K562 (cell line): ENCODE measurements at regions not wholly inside any gene's neighbourhood (a gene's known extent, or its start where the extent isn't known, plus 50 kb on each side); places are given as distances from the start of the nearest gene placed in this dataset.
A peak's percentile ranks its signal among the peaks of the same experiment; 100 is the strongest.

ENCODE experiments used
- BRF2 ChIP-seq: IDR thresholded peaks from 3 replicates; pipeline ENCODE4 v1.6.1; 2011; ENCODE audit warnings: borderline replicate concordance, mild to moderate bottlenecking; ENCODE audit not compliant: insufficient read length, insufficient read depth
- CBFA2T3 ChIP-seq: fragments of 450-650 bp; IDR thresholded peaks from 2 replicates; pipeline ENCODE4 v1.6.1; 2017
- CREM ChIP-seq: IDR thresholded peaks from 2 replicates; pipeline ENCODE4 v1.6.1; 2014; ENCODE audit warnings: antibody characterized with exemption, low read depth
- DACH1 ChIP-seq: fragments of 450-650 bp; IDR thresholded peaks from 2 replicates; pipeline ENCODE4 v1.6.1; 2018; ENCODE audit not compliant: partially characterized antibody
- ETS1 ChIP-seq: conservative IDR thresholded peaks from 2 replicates; pipeline ENCODE4 v1.6.1; 2011; ENCODE audit warnings: low read depth, mild to moderate bottlenecking, low read length; ENCODE audit not compliant: control insufficient read depth
- FUS ChIP-seq: fragments of 200-400 bp; formaldehyde crosslinking; optimal IDR thresholded peaks from 2 replicates; pipeline ENCODE3; 2017; ENCODE audit warnings: low read depth, low read length
- GABPA ChIP-seq: fragments of 200-800 bp; sonication (Bioruptor generic); conservative IDR thresholded peaks from 2 replicates; pipeline ENCODE4 v1.6.1; 2016; ENCODE audit warnings: low read depth, missing genetic modification characterization, missing compliant biosample characterization
- GABPB1 ChIP-seq: sonication (generic); formaldehyde crosslinking; IDR thresholded peaks from 2 replicates; pipeline ENCODE4 v1.8.0; 2022; ENCODE audit warnings: mild to moderate bottlenecking, missing genetic modification reagents
- JUNB ChIP-seq: fragments of 450-650 bp; formaldehyde crosslinking; conservative IDR thresholded peaks from 2 replicates; pipeline ENCODE4 v1.4.0; 2020; ENCODE audit warnings: mild to moderate bottlenecking
- JUND ChIP-seq, 2 experiments: IDR thresholded peaks; 2 replicates in 1 of 2; 3 replicates in 1 of 2; pipeline ENCODE4 v1.6.1; 2011; ENCODE audit warnings: borderline replicate concordance in 2 of 2, low read depth in 2 of 2, low read length in 2 of 2, improper control_type of control experiment in 1 of 2, missing biosample characterization in 1 of 2, missing genetic modification characterization in 1 of 2, missing genetic modification reagents in 1 of 2
- MLLT1 ChIP-seq, 2 experiments: fragments of 450-650 bp; IDR thresholded peaks; 2 replicates each; pipeline ENCODE4 v1.6.1; 2016
- RHOXF2B ChIP-seq: fragments of 250-450 bp; sonication (Bioruptor Pico); conservative IDR thresholded peaks from 2 replicates; pipeline ENCODE4 v1.5.1; 2021
- STAT5B ChIP-seq: fragments of 250-450 bp; sonication (Bioruptor Pico); IDR thresholded peaks from 2 replicates; pipeline ENCODE4 v1.8.0; 2021; ENCODE audit warnings: mild to moderate bottlenecking, inconsistent platforms
- TOE1 ChIP-seq, 2 experiments: fragments of 450-650 bp in 1 of 2; sonication (generic) in 1 of 2; formaldehyde crosslinking in 1 of 2; IDR thresholded peaks; 2 replicates each; pipeline versions ENCODE4 v1.7.1 to v1.8.0; 2016 to 2022; ENCODE audit warnings: borderline replicate concordance in 2 of 2, mild to moderate bottlenecking in 2 of 2, antibody characterized with exemption in 1 of 2, inconsistent platforms in 1 of 2, low read depth in 1 of 2, missing genetic modification reagents in 1 of 2, moderate library complexity in 1 of 2
- ZMIZ1 ChIP-seq, 2 experiments: fragments of 150-350 bp in 1 of 2; IDR thresholded peaks; 2 replicates each; pipeline ENCODE4 v1.6.1; 2012 to 2016; ENCODE audit warnings: low read depth in 2 of 2, low read length in 2 of 2, mild to moderate bottlenecking in 1 of 2, moderate library complexity in 1 of 2
- ZNF561 ChIP-seq: fragments of 450-650 bp; formaldehyde crosslinking; conservative IDR thresholded peaks from 2 replicates; pipeline ENCODE4 v1.4.0; 2020; ENCODE audit warnings: mild to moderate bottlenecking, moderate library complexity
- TF ChIP-seq, protein P1 (sequence below): fragments of 250-450 bp; sonication (Bioruptor Pico); IDR thresholded peaks from 2 replicates; pipeline ENCODE4 v1.8.0; 2022; ENCODE audit warnings: moderate library complexity, mild to moderate bottlenecking, inconsistent platforms

- TF ChIP-seq JUND (IDR thresholded peaks at IDR 0.05; ENCODE audit: borderline replicate concordance, low read depth, low read length): peak; percentile 86
- peak; percentile 89 for TF ChIP-seq JUND (tag; IDR thresholded peaks at IDR 0.05; ENCODE audit: borderline replicate concordance, low read depth, low read length)
- no peak for TF ChIP-seq ZMIZ1 (IDR thresholded peaks at IDR 0.05; ENCODE audit: low read depth in 2 of 2, low read length in 2 of 2)
- TF ChIP-seq ZNF561 (CRISPR knock-in tag): no peak
- no peak for TF ChIP-seq FUS
- TF ChIP-seq CBFA2T3: peak; percentile 72
- no peak for TF ChIP-seq DACH1
- peak; percentile 64 for TF ChIP-seq CREM
- no peak for TF ChIP-seq JUNB
- TF ChIP-seq, protein P1, sequence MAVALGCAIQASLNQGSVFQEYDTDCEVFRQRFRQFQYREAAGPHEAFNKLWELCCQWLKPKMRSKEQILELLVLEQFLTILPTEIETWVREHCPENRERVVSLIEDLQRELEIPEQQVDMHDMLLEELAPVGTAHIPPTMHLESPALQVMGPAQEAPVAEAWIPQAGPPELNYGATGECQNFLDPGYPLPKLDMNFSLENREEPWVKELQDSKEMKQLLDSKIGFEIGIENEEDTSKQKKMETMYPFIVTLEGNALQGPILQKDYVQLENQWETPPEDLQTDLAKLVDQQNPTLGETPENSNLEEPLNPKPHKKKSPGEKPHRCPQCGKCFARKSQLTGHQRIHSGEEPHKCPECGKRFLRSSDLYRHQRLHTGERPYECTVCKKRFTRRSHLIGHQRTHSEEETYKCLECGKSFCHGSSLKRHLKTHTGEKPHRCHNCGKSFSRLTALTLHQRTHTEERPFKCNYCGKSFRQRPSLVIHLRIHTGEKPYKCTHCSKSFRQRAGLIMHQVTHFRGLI: 0 out of 2 replicates have a peak, but pooled peaks have one; percentile 13
- TF ChIP-seq STAT5B (CRISPR knock-in tag): no peak
- TF ChIP-seq GABPB1 (CRISPR knock-in tag): no peak
- no peak for TF ChIP-seq ETS1
- TF ChIP-seq MLLT1 (IDR thresholded peaks at IDR 0.05): no peak
- TF ChIP-seq RHOXF2B (CRISPR knock-in tag): no peak
- TF ChIP-seq TOE1 (IDR thresholded peaks at IDR 0.05; ENCODE audit: borderline replicate concordance): no peak
- TF ChIP-seq TOE1 (CRISPR knock-in tag; IDR thresholded peaks at IDR 0.05; ENCODE audit: borderline replicate concordance, low read depth): no peak
- no peak for TF ChIP-seq BRF2
- no peak for TF ChIP-seq GABPA (tag)
Measured at GRCh38 chr3:128547368-128547987, 54.5 kb upstream of the GATA2 start (continued).
